Natural killer cell (primary cell): ENCODE measurements at regions not wholly inside any gene's neighbourhood (a gene's known extent, or its start where the extent isn't known, plus 50 kb on each side); places are given as distances from the start of the nearest gene placed in this dataset.

Experiments
- ATAC-seq, 3 donors: fragments of 150-1000 bp in 2 of 3; fragments of 200-7000 bp in 1 of 3; cut with Tn5 transposase; 1 replicate in 1 of 3; 2 replicates in 2 of 3; pipeline ENCODE4 v1.10.0; 2021; ENCODE audit warnings: mild to moderate bottlenecking in 2 of 3, moderate library complexity in 2 of 3
- DNase-seq, 2 donors: peaks; one replicate each; pipeline versions ENCODE4 v3.0.0 to v3.0.0-alpha.2; 2013 to 2021; ENCODE audit warnings: mixed read lengths in 1 of 2
- H3K27ac ChIP-seq: one replicate; pipeline ENCODE4 v1.5.1; 2013; ENCODE audit warnings: mild to moderate bottlenecking, low read length
- H3K27me3 ChIP-seq: one replicate; pipeline ENCODE4 v1.6.1; 2013; ENCODE audit warnings: low read length; ENCODE audit not compliant: control insufficient read depth, insufficient read depth
- H3K36me3 ChIP-seq: one replicate; pipeline ENCODE4 v1.6.1; 2013; ENCODE audit warnings: low read length; ENCODE audit not compliant: control insufficient read depth, insufficient read depth
- H3K4me1 ChIP-seq: one replicate; pipeline ENCODE4 v1.6.1; 2013; ENCODE audit warnings: low read length; ENCODE audit not compliant: control insufficient read depth, insufficient read depth
- H3K4me3 ChIP-seq: one replicate; pipeline ENCODE4 v1.5.1; 2013; ENCODE audit warnings: low read length
- H3K9me3 ChIP-seq: one replicate; pipeline ENCODE4 v1.6.1; 2013; ENCODE audit warnings: low read length; ENCODE audit not compliant: control insufficient read depth, insufficient read depth
- H3K27ac Mint-ChIP-seq, 2 donors: one replicate each; pipeline ENCODE4 v1.8.0; 2022; ENCODE audit warnings: mild to moderate bottlenecking in 2 of 2, mixed read lengths in 2 of 2, moderate library complexity in 1 of 2
- H3K27me3 Mint-ChIP-seq, 2 donors: one replicate each; pipeline ENCODE4 v1.8.0; 2022; ENCODE audit warnings: low read depth in 2 of 2, mixed read lengths in 2 of 2
- H3K36me3 Mint-ChIP-seq: one replicate; pipeline ENCODE4 v1.8.0; 2022; ENCODE audit warnings: mixed read lengths
- H3K4me1 Mint-ChIP-seq, 2 donors: one replicate each; pipeline ENCODE4 v1.8.0; 2022; ENCODE audit warnings: mixed read lengths in 2 of 2
- H3K4me3 Mint-ChIP-seq: one replicate; pipeline ENCODE4 v1.8.0; 2022; ENCODE audit warnings: mild to moderate bottlenecking, moderate library complexity, mixed read lengths
- H3K9me3 Mint-ChIP-seq, 2 donors: one replicate each; pipeline ENCODE4 v1.8.0; 2022; ENCODE audit warnings: mixed read lengths in 2 of 2
- CTCF ChIP-seq: fragments of 200-600 bp; IDR thresholded peaks from one replicate; pipeline ENCODE4 v1.8.0; 2022; ENCODE audit warnings: antibody characterized with exemption
- WGBS: methylation state at CpG from one replicate; pipeline ENCODE4 v1.1.7; 2013; ENCODE audit warnings: missing lambda C conversion rate; ENCODE audit not compliant: insufficient coverage; 5-methylcytosine and 5-hydroxymethylcytosine counted together
- intact Hi-C: fragments of 100-400 bp; cut with micrococcal nuclease; formaldehyde crosslinking; loops from one replicate; pipeline ENCODE4 v1.14.2; 2022

- Mint-ChIP-seq H3K27ac (no peak overlapping the region), H3K36me3 (no peaks in the 10 kb centered on the region), H3K27me3 (peaks cover 22 to 49% of the 10 kb centered on the region in 2 donors), H3K4me3 (no peak overlapping the region), H3K9me3 (no peaks in the 10 kb centered on the region), H3K4me1 (no peaks in the 10 kb centered on the region)
- no peak for TF ChIP-seq CTCF
- H3K27me3 ChIP-seq = no peaks in the 10 kb centered on the region
- no peaks in the 10 kb centered on the region for H3K9me3 ChIP-seq
- intact Hi-C loops = no loop called here
- H3K36me3 ChIP-seq = no peaks in the 10 kb centered on the region
- no peak overlapping the region for H3K4me3 ChIP-seq
- no peak overlapping the region for H3K27ac ChIP-seq
- WGBS = no CpG with 5 or more reads among the region's 2 CpGs
- H3K4me1 ChIP-seq = no peaks in the 10 kb centered on the region
- ATAC-seq (no peak), DNase-seq (no peak)
These were observed 485.8 kb downstream of the ARHGEF28 start for GRCh38 chr5:74111764-74112163.

GRCh38 chr5:74109344-74109743 is 483.3 kb downstream of the ARHGEF28 start:
- 81% methylated on average over 4 of the region's 4 CpGs for whole genome bisulfite sequencing
- no peak overlapping the region for H3K4me3 Mint-ChIP-seq
- H3K9me3 ChIP-seq = no peaks in the 10 kb centered on the region
- no peaks in the 10 kb centered on the region for H3K27me3 ChIP-seq
- no peaks in the 10 kb centered on the region for H3K36me3 Mint-ChIP-seq
- H3K4me1 Mint-ChIP-seq = no peaks in the 10 kb centered on the region
- TF ChIP-seq CTCF = no peak
- H3K36me3 ChIP-seq = no peaks in the 10 kb centered on the region
- no peak for ATAC-seq
- peaks cover 19 to 41% of the 10 kb centered on the region in 2 donors for H3K27me3 Mint-ChIP-seq
- H3K27ac Mint-ChIP-seq = no peak overlapping the region
- no peak for DNase-seq
- no peak overlapping the region for H3K27ac ChIP-seq
- no peaks in the 10 kb centered on the region for H3K4me1 ChIP-seq
- no peak overlapping the region for H3K4me3 ChIP-seq
- H3K9me3 Mint-ChIP-seq = no peaks in the 10 kb centered on the region
- intact Hi-C loops = no loop called here

GRCh38 chr5:74107899-74108298 is 481.9 kb downstream of the ARHGEF28 start:
- no peak overlapping the region for H3K27ac Mint-ChIP-seq
- ATAC-seq (no peak), DNase-seq (no peak)
- Histone ChIP-seq H3K4me3 (no peak overlapping the region), H3K27me3 (no peaks in the 10 kb centered on the region), H3K27ac (no peak overlapping the region), H3K4me1 (no peaks in the 10 kb centered on the region), H3K9me3 (no peaks in the 10 kb centered on the region), H3K36me3 (no peaks in the 10 kb centered on the region)
- peaks cover 0 to 4% of the 10 kb centered on the region in 2 donors for H3K4me1 Mint-ChIP-seq
- H3K36me3 Mint-ChIP-seq = no peaks in the 10 kb centered on the region
- no peaks in the 10 kb centered on the region for H3K9me3 Mint-ChIP-seq
- no peak overlapping the region for H3K4me3 Mint-ChIP-seq
- TF ChIP-seq CTCF = no peak
- H3K27me3 Mint-ChIP-seq = peaks cover 21 to 38% of the 10 kb centered on the region in 2 donors
- intact Hi-C loops = no loop called here

- Mint-ChIP-seq H3K4me3 (no peak overlapping the region), H3K4me1 (peaks cover 0 to 4% of the 10 kb centered on the region in 2 donors), H3K36me3 (no peaks in the 10 kb centered on the region), H3K9me3 (no peaks in the 10 kb centered on the region), H3K27ac (no peak overlapping the region), H3K27me3 (peaks cover 10 to 31% of the 10 kb centered on the region in 2 donors)
- DNase-seq (no peak), ATAC-seq (no peak)
- Histone ChIP-seq H3K9me3 (no peaks in the 10 kb centered on the region), H3K27ac (no peak overlapping the region), H3K36me3 (no peaks in the 10 kb centered on the region), H3K27me3 (no peaks in the 10 kb centered on the region), H3K4me3 (no peak overlapping the region), H3K4me1 (no peaks in the 10 kb centered on the region)
- intact Hi-C loops = no loop called here
- WGBS = 60% methylated on average over 4 of the region's 4 CpGs
- TF ChIP-seq CTCF = no peak
These were observed 479.3 kb downstream of the ARHGEF28 start for GRCh38 chr5:74105126-74105780.
